Upper lobe of left lung (tissue), 4 donors: ENCODE measurements at regions not wholly inside any gene's neighbourhood (a gene's known extent, or its start where the extent isn't known, plus 50 kb on each side); places are given as distances from the start of the nearest gene placed in this dataset.

Experiments used
- CTCF ChIP-seq, 6 experiments: fragments of 450-650 bp in 4 of 6; fragments of 200-600 bp in 2 of 6; sonication (generic) in 2 of 6; IDR thresholded peaks; one replicate each; pipeline ENCODE4 v1.5.1; 2016 to 2019; ENCODE audit warnings: antibody characterized with exemption in 6 of 6
- POLR2A ChIP-seq, 4 donors: fragments of 450-650 bp; IDR thresholded peaks; one replicate each; pipeline ENCODE4 v1.5.1; 2016 to 2017; ENCODE audit warnings: antibody characterized with exemption in 4 of 4, mild to moderate bottlenecking in 2 of 4

GRCh38 chr2:6792883-6793282 lies 72.8 kb downstream of the CMPK2 start:
- TF ChIP-seq CTCF (IDR thresholded peaks at IDR 0.05) (no peak), POLR2A (IDR thresholded peaks at IDR 0.05) (no peak)
